ENCODE measurements at regions not wholly inside any gene's neighbourhood (a gene's known extent, or its start where the extent isn't known, plus 50 kb on each side); places are given as distances from the start of the nearest gene placed in this dataset.
"Not testable (repeated sequence)": the region's sequence is repeated elsewhere in the genome, so short reads cannot be mapped to it uniquely, and the experiment has no call there.

GRCh38 chr6:27825848-27826611 is 86.2 kb downstream of the OR2B2 start:
- DNase-seq, result not testable (repeated sequence)

GRCh38 chr6:27825025-27825793 is 87.0 kb downstream of the OR2B2 start:
- DNase-seq, result no peak

GRCh38 chr6:27824211-27825024 is 87.8 kb downstream of the OR2B2 start:
- peak; percentile 37 to 89 (median 60) for DNase-seq

- DNase-seq, result peak; percentile 26 to 73 (median 57)
These were observed 88.4 kb downstream of the OR2B2 start for GRCh38 chr6:27823714-27824210.

- DNase-seq, result no peak
These were observed 95.3 kb downstream of the OR2B2 start for GRCh38 chr6:27816906-27817305.

GRCh38 chr6:27814665-27815424 is 97.4 kb downstream of the OR2B2 start:
- DNase-seq, result peak; percentile 51 to 89 (median 80)

GRCh38 chr6:27814415-27814664 is 97.9 kb downstream of the OR2B2 start:
- DNase-seq, result not testable (repeated sequence)

- no peak for DNase-seq
These were observed 99.2 kb downstream of the OR2B2 start for GRCh38 chr6:27812805-27813492.

- no peak for DNase-seq
These were observed 100.0 kb downstream of the OR2B2 start for GRCh38 chr6:27812078-27812804.

GRCh38 chr6:27811451-27811772 is 100.8 kb downstream of the OR2B2 start:
- DNase-seq, result no peak

GRCh38 chr6:27810768-27811450 is 101.3 kb downstream of the OR2B2 start:
- peak in 2 of 6 experiments; percentile 40 to 55 for DNase-seq

GRCh38 chr6:27809939-27810767 is 102.0 kb downstream of the OR2B2 start:
- DNase-seq, result peak; percentile 64 to 96 (median 84)

- DNase-seq, result no peak
These were observed 102.9 kb downstream of the OR2B2 start for GRCh38 chr6:27809067-27809938.

GRCh38 chr6:27808242-27809066 is 103.7 kb downstream of the OR2B2 start:
- peak in 3 of 6 experiments; percentile 45 to 62 (median 47) for DNase-seq

GRCh38 chr6:27807441-27808241 is 104.6 kb downstream of the OR2B2 start:
- peak; percentile 61 to 88 (median 77) for DNase-seq

- DNase-seq, result peak in 3 of 6 experiments; percentile 9 to 52 (median 38)
These were observed 105.2 kb downstream of the OR2B2 start for GRCh38 chr6:27806981-27807440.

GRCh38 chr6:27805347-27805746 is 106.8 kb downstream of the OR2B2 start:
- no peak for DNase-seq
